ENCODE measurements at regions not wholly inside any gene's neighbourhood (a gene's known extent, or its start where the extent isn't known, plus 50 kb on each side); places are given as distances from the start of the nearest gene placed in this dataset.

DNA sequence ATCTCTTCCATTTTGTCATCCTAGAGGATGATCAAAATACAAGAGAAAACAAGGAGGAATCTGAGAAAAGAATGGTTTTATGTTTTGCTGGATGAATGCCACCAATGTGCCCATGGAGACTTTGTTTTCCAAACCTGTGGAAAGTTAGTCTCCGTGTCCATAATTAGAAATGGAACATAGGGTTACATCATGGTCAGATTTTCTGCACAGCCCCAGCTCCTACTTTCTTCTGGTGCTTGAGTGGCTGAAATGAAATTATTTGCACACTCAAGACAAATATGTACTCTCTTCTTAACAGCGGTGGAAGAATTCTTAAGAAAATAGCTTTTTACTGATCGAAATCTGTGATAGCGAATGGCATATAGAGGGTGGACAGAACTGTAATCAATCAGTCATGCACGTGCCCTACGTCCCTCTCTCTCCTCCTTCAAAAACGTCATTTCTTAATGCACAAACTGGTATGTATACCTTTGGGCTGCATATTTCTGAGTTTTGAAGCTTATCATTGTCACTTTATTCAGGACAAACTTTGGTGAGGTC, 825.2 kb downstream of the AACS start (continued):
- TF ChIP-seq EZH2 (IDR thresholded peaks at IDR 0.05; ENCODE audit: low read depth, unreplicated experiment) (no peak), POLR2AphosphoS5 (IDR thresholded peaks at IDR 0.05; ENCODE audit: low read depth) (no peak), NANOG (IDR thresholded peaks at IDR 0.05; ENCODE audit: borderline replicate concordance) (no peak), EZH2phosphoT487 (IDR thresholded peaks at IDR 0.05; ENCODE audit: unreplicated experiment) (no peak), ETS1 (IDR thresholded peaks at IDR 0.05) (no peak), ZNF331 (CRISPR knock-in tag; IDR thresholded peaks at IDR 0.05; ENCODE audit: low read depth) (no peak)
- TF ChIP-seq, protein P1, sequence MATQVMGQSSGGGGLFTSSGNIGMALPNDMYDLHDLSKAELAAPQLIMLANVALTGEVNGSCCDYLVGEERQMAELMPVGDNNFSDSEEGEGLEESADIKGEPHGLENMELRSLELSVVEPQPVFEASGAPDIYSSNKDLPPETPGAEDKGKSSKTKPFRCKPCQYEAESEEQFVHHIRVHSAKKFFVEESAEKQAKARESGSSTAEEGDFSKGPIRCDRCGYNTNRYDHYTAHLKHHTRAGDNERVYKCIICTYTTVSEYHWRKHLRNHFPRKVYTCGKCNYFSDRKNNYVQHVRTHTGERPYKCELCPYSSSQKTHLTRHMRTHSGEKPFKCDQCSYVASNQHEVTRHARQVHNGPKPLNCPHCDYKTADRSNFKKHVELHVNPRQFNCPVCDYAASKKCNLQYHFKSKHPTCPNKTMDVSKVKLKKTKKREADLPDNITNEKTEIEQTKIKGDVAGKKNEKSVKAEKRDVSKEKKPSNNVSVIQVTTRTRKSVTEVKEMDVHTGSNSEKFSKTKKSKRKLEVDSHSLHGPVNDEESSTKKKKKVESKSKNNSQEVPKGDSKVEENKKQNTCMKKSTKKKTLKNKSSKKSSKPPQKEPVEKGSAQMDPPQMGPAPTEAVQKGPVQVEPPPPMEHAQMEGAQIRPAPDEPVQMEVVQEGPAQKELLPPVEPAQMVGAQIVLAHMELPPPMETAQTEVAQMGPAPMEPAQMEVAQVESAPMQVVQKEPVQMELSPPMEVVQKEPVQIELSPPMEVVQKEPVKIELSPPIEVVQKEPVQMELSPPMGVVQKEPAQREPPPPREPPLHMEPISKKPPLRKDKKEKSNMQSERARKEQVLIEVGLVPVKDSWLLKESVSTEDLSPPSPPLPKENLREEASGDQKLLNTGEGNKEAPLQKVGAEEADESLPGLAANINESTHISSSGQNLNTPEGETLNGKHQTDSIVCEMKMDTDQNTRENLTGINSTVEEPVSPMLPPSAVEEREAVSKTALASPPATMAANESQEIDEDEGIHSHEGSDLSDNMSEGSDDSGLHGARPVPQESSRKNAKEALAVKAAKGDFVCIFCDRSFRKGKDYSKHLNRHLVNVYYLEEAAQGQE (IDR thresholded peaks at IDR 0.05; ENCODE audit: unreplicated experiment), result no peak

DNA sequence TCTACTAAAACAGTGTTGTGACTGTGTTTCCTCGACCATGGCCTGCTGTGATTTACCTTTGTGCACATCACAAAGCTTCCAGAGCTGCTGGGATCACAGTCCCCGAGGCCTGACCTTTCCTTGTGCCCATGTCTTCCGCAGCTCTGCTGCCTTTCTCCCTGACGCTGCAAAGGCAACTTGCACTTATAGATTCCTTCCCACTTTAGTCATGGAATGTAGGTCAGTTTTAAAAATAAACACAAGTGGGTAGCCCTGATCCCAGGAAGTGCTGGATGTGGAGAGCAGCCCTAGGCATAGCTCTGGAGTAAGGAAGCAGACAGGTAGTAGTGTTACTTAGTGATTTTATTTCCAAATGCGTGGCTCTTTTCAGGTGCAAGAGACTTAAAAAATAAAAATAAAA, 825.7 kb downstream of the AACS start:
- Mint-ChIP-seq H3K4me3 (no peak overlapping the region), H3K27me3 (ENCODE audit: insufficient read depth, low read depth, poor library complexity) (no peaks in the 10 kb centered on the region), H3K36me3 (ENCODE audit: low read depth) (peaks cover 26% of the 10 kb centered on the region), H3K27ac (no peak overlapping the region), H3K9me3 (peaks cover 95% of the 10 kb centered on the region), H3K4me1 (no peaks in the 10 kb centered on the region)
- H3F3A ChIP-seq (replicated peaks; ENCODE audit: low read depth), result no peaks in the 10 kb centered on the region
- no peak overlapping the region for H2AFZ ChIP-seq
- H3K27ac ChIP-seq (ENCODE audit: low read depth), result no peak overlapping the region
- peaks cover 7% of the 10 kb centered on the region for H3K4me1 ChIP-seq (ENCODE audit: insufficient read depth)
- H3K36me3 ChIP-seq (ENCODE audit: insufficient read depth), result no peaks in the 10 kb centered on the region
- no peak for DNase-seq (ENCODE audit: low spot score)
- no peaks in the 10 kb centered on the region for H3K27me3 ChIP-seq (ENCODE audit: insufficient read depth)
- no peaks in the 10 kb centered on the region for H3K79me2 ChIP-seq (replicated peaks; ENCODE audit: insufficient read depth)
- H3K4me3 ChIP-seq, result no peak overlapping the region
- no peak overlapping the region for H3K4me2 ChIP-seq
- ATAC-seq, result no peak
- 0 out of 2 replicates have a peak, but pooled peaks cover 3% of the 10 kb centered on the region for H3K9me2 ChIP-seq (ENCODE audit: insufficient read depth)
- H4K20me1 ChIP-seq (replicated peaks; ENCODE audit: insufficient read depth), result no peaks in the 10 kb centered on the region
- TF ChIP-seq, protein P2, sequence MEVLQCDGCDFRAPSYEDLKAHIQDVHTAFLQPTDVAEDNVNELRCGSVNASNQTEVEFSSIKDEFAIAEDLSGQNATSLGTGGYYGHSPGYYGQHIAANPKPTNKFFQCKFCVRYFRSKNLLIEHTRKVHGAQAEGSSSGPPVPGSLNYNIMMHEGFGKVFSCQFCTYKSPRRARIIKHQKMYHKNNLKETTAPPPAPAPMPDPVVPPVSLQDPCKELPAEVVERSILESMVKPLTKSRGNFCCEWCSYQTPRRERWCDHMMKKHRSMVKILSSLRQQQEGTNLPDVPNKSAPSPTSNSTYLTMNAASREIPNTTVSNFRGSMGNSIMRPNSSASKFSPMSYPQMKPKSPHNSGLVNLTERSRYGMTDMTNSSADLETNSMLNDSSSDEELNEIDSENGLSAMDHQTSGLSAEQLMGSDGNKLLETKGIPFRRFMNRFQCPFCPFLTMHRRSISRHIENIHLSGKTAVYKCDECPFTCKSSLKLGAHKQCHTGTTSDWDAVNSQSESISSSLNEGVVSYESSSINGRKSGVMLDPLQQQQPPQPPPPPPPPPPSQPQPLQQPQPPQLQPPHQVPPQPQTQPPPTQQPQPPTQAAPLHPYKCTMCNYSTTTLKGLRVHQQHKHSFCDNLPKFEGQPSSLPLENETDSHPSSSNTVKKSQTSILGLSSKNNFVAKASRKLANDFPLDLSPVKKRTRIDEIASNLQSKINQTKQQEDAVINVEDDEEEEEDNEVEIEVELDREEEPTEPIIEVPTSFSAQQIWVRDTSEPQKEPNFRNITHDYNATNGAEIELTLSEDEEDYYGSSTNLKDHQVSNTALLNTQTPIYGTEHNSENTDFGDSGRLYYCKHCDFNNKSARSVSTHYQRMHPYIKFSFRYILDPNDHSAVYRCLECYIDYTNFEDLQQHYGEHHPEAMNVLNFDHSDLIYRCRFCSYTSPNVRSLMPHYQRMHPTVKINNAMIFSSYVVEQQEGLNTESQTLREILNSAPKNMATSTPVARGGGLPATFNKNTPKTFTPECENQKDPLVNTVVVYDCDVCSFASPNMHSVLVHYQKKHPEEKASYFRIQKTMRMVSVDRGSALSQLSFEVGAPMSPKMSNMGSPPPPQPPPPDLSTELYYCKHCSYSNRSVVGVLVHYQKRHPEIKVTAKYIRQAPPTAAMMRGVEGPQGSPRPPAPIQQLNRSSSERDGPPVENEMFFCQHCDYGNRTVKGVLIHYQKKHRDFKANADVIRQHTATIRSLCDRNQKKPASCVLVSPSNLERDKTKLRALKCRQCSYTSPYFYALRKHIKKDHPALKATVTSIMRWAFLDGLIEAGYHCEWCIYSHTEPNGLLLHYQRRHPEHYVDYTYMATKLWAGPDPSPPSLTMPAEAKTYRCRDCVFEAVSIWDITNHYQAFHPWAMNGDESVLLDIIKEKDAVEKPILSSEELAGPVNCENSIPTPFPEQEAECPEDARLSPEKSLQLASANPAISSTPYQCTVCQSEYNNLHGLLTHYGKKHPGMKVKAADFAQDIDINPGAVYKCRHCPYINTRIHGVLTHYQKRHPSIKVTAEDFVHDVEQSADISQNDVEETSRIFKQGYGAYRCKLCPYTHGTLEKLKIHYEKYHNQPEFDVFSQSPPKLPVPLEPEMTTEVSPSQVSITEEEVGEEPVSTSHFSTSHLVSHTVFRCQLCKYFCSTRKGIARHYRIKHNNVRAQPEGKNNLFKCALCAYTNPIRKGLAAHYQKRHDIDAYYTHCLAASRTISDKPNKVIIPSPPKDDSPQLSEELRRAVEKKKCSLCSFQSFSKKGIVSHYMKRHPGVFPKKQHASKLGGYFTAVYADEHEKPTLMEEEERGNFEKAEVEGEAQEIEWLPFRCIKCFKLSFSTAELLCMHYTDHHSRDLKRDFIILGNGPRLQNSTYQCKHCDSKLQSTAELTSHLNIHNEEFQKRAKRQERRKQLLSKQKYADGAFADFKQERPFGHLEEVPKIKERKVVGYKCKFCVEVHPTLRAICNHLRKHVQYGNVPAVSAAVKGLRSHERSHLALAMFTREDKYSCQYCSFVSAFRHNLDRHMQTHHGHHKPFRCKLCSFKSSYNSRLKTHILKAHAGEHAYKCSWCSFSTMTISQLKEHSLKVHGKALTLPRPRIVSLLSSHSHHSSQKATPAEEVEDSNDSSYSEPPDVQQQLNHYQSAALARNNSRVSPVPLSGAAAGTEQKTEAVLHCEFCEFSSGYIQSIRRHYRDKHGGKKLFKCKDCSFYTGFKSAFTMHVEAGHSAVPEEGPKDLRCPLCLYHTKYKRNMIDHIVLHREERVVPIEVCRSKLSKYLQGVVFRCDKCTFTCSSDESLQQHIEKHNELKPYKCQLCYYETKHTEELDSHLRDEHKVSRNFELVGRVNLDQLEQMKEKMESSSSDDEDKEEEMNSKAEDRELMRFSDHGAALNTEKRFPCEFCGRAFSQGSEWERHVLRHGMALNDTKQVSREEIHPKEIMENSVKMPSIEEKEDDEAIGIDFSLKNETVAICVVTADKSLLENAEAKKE (CRISPR knock-in tag; IDR thresholded peaks at IDR 0.05), result no peak
- TF ChIP-seq, protein P1 (IDR thresholded peaks at IDR 0.05; ENCODE audit: unreplicated experiment), result no peak
- TF ChIP-seq ZNF331 (CRISPR knock-in tag; IDR thresholded peaks at IDR 0.05; ENCODE audit: low read depth) (no peak), NANOG (IDR thresholded peaks at IDR 0.05; ENCODE audit: borderline replicate concordance) (no peak), EZH2phosphoT487 (IDR thresholded peaks at IDR 0.05; ENCODE audit: unreplicated experiment) (no peak)
